WTC11 (cell line): ENCODE measurements at regions not wholly inside any gene's neighbourhood (a gene's known extent, or its start where the extent isn't known, plus 50 kb on each side); places are given as distances from the start of the nearest gene placed in this dataset.

Experiments used
- ATAC-seq: fragments of 200-7000 bp; cut with Tn5 transposase; 2 replicates; pipeline ENCODE4 v1.10.0; 2021; ENCODE audit warnings: mild to moderate bottlenecking, moderate library complexity
- CTCF ChIA-PET: fragments of 300-600 bp; sonication (Branson Sonifier 250); formaldehyde crosslinking; loops from one replicate; lab custom pipeline; 2021; ENCODE audit warnings: antibody characterized with exemption; lab: Charles Lee
- POLR2A ChIA-PET: fragments of 350-600 bp; sonication (Branson Sonifier 250); formaldehyde crosslinking; loops from one replicate; lab custom pipeline; 2021; ENCODE audit warnings: antibody characterized with exemption; lab: Charles Lee
- DNase-seq: peaks from one replicate; pipeline ENCODE4 v3.0.0; 2021; ENCODE audit warnings: low spot score
- H3K27ac Mint-ChIP-seq: 2 replicates; pipeline ENCODE4 v1.8.0; 2021; ENCODE audit warnings: mixed read lengths
- H3K27me3 Mint-ChIP-seq: 2 replicates; pipeline ENCODE4 v1.8.0; 2021; ENCODE audit warnings: low read depth, mild to moderate bottlenecking, moderate library complexity, mixed read lengths
- H3K36me3 Mint-ChIP-seq: 2 replicates; pipeline ENCODE4 v1.8.0; 2021; ENCODE audit warnings: mixed read lengths
- H3K4me1 Mint-ChIP-seq: 2 replicates; pipeline ENCODE4 v1.8.0; 2022; ENCODE audit warnings: mixed read lengths
- H3K4me3 Mint-ChIP-seq: 2 replicates; pipeline ENCODE4 v1.8.0; 2021; ENCODE audit warnings: mild to moderate bottlenecking, moderate library complexity, mixed read lengths
- H3K9me3 Mint-ChIP-seq: 2 replicates; pipeline ENCODE4 v1.8.0; 2021; ENCODE audit warnings: mixed read lengths
- AFF4 ChIP-seq: sonication (generic); formaldehyde crosslinking; IDR thresholded peaks from 2 replicates; pipeline ENCODE4 v1.8.1; 2023; ENCODE audit warnings: mild to moderate bottlenecking, missing genetic modification reagents, borderline replicate concordance
- CDX4 ChIP-seq: fragments of 250-450 bp; sonication (Bioruptor Pico); IDR thresholded peaks from 2 replicates; pipeline ENCODE4 v1.9.0; 2021; ENCODE audit warnings: moderate library complexity, mild to moderate bottlenecking, inconsistent platforms, borderline replicate concordance
- CREM ChIP-seq: sonication (generic); formaldehyde crosslinking; IDR thresholded peaks from 2 replicates; pipeline ENCODE4 v1.8.1; 2022; ENCODE audit warnings: mild to moderate bottlenecking, missing genetic modification reagents, moderate library complexity
- EMX1 ChIP-seq: fragments of 250-450 bp; sonication (Bioruptor Pico); IDR thresholded peaks from 2 replicates; pipeline ENCODE4 v1.8.0; 2021; ENCODE audit warnings: mild to moderate bottlenecking
- ESRRA ChIP-seq: sonication (generic); formaldehyde crosslinking; IDR thresholded peaks from 2 replicates; pipeline ENCODE4 v1.8.1; 2022; ENCODE audit warnings: mild to moderate bottlenecking, missing genetic modification reagents, borderline replicate concordance
- FOXK1 ChIP-seq: sonication (generic); formaldehyde crosslinking; IDR thresholded peaks from 2 replicates; pipeline ENCODE4 v1.8.0; 2022; ENCODE audit warnings: mild to moderate bottlenecking, moderate library complexity, missing genetic modification reagents
- IRF2 ChIP-seq: sonication (generic); formaldehyde crosslinking; IDR thresholded peaks from 2 replicates; pipeline ENCODE4 v1.8.0; 2022; ENCODE audit warnings: low read depth, missing genetic modification reagents, borderline replicate concordance
- MXD4 ChIP-seq: fragments of 250-450 bp; sonication (Bioruptor Pico); IDR thresholded peaks from 2 replicates; pipeline ENCODE4 v1.8.0; 2021; ENCODE audit warnings: mild to moderate bottlenecking, moderate library complexity, borderline replicate concordance
- MYBL2 ChIP-seq: sonication (generic); formaldehyde crosslinking; IDR thresholded peaks from 2 replicates; pipeline ENCODE4 v1.8.1; 2023; ENCODE audit warnings: mild to moderate bottlenecking, moderate library complexity, missing genetic modification reagents
- PRRX2 ChIP-seq: fragments of 250-450 bp; sonication (Bioruptor Pico); IDR thresholded peaks from 2 replicates; pipeline ENCODE4 v1.8.0; 2021; ENCODE audit warnings: mild to moderate bottlenecking
- SMAD3 ChIP-seq: sonication (generic); formaldehyde crosslinking; IDR thresholded peaks from 2 replicates; pipeline ENCODE4 v1.8.0; 2022; ENCODE audit warnings: missing genetic modification reagents, mild to moderate bottlenecking, borderline replicate concordance
- TP53 ChIP-seq: sonication (generic); formaldehyde crosslinking; IDR thresholded peaks from 2 replicates; pipeline ENCODE4 v1.8.1; 2023; ENCODE audit warnings: mild to moderate bottlenecking, missing genetic modification reagents
- ZNF121 ChIP-seq: sonication (generic); formaldehyde crosslinking; IDR thresholded peaks from 2 replicates; pipeline ENCODE4 v1.8.0; 2023; ENCODE audit warnings: missing genetic modification reagents
- ZNF532 ChIP-seq: fragments of 250-450 bp; sonication (Bioruptor Pico); IDR thresholded peaks from 2 replicates; pipeline ENCODE4 v1.9.0; 2021; ENCODE audit warnings: mild to moderate bottlenecking, borderline replicate concordance
- TF ChIP-seq, protein P1 (sequence below): sonication (generic); formaldehyde crosslinking; IDR thresholded peaks from 2 replicates; pipeline ENCODE4 v1.8.0; 2022; ENCODE audit warnings: mild to moderate bottlenecking, missing genetic modification reagents
- TF ChIP-seq, protein P2 (sequence below): sonication (generic); formaldehyde crosslinking; IDR thresholded peaks from 2 replicates; pipeline ENCODE4 v1.8.1; 2022; ENCODE audit warnings: missing genetic modification reagents, borderline replicate concordance
- TF ChIP-seq, protein P3 (sequence below): fragments of 250-450 bp; sonication (Bioruptor Pico); IDR thresholded peaks from 2 replicates; pipeline ENCODE4 v1.8.0; 2021; ENCODE audit warnings: mild to moderate bottlenecking
- TF ChIP-seq, protein P4 (sequence below): fragments of 250-450 bp; sonication (Bioruptor Pico); IDR thresholded peaks from 2 replicates; pipeline ENCODE4 v1.9.0; 2021; ENCODE audit warnings: mild to moderate bottlenecking
- TF ChIP-seq, protein P5 (sequence below): fragments of 250-450 bp; sonication (Bioruptor Pico); IDR thresholded peaks from 2 replicates; pipeline ENCODE4 v2.1.2; 2022; ENCODE audit warnings: mild to moderate bottlenecking, moderate library complexity
- TF ChIP-seq, protein P6 (sequence below): sonication (generic); formaldehyde crosslinking; IDR thresholded peaks from 2 replicates; pipeline ENCODE4 v1.8.0; 2023; ENCODE audit warnings: missing genetic modification reagents

- Mint-ChIP-seq H3K36me3 (no peaks in the 10 kb centered on the region), H3K27me3 (no peaks in the 10 kb centered on the region), H3K27ac (no peak overlapping the region), H3K4me1 (peaks cover 17% of the 10 kb centered on the region), H3K4me3 (no peak overlapping the region), H3K9me3 (peaks cover 5% of the 10 kb centered on the region)
- DNase-seq = no peak
- ChIA-PET CTCF (interaction anchor here (0.8 to 2.0 kb wide), 24 partner anchors 11 to 497 kb away, joined by 3 to 19 read pairs (median 4); no protein-coding TSS in a partner anchor), POLR2A (no interaction called here)
- no peak for TF ChIP-seq MYBL2 (CRISPR knock-in tag)
- TF ChIP-seq CREM (CRISPR knock-in tag) = no peak
- TF ChIP-seq SMAD3 (CRISPR knock-in tag) = no peak
- TF ChIP-seq, protein P1, sequence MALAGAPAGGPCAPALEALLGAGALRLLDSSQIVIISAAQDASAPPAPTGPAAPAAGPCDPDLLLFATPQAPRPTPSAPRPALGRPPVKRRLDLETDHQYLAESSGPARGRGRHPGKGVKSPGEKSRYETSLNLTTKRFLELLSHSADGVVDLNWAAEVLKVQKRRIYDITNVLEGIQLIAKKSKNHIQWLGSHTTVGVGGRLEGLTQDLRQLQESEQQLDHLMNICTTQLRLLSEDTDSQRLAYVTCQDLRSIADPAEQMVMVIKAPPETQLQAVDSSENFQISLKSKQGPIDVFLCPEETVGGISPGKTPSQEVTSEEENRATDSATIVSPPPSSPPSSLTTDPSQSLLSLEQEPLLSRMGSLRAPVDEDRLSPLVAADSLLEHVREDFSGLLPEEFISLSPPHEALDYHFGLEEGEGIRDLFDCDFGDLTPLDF (CRISPR knock-in tag) = no peak
- TF ChIP-seq, protein P2, sequence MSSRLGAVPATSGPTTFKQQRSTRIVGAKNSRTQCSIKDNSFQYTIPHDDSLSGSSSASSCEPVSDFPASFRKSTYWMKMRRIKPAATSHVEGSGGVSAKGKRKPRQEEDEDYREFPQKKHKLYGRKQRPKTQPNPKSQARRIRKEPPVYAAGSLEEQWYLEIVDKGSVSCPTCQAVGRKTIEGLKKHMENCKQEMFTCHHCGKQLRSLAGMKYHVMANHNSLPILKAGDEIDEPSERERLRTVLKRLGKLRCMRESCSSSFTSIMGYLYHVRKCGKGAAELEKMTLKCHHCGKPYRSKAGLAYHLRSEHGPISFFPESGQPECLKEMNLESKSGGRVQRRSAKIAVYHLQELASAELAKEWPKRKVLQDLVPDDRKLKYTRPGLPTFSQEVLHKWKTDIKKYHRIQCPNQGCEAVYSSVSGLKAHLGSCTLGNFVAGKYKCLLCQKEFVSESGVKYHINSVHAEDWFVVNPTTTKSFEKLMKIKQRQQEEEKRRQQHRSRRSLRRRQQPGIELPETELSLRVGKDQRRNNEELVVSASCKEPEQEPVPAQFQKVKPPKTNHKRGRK (CRISPR knock-in tag) = no peak
- TF ChIP-seq, protein P3, sequence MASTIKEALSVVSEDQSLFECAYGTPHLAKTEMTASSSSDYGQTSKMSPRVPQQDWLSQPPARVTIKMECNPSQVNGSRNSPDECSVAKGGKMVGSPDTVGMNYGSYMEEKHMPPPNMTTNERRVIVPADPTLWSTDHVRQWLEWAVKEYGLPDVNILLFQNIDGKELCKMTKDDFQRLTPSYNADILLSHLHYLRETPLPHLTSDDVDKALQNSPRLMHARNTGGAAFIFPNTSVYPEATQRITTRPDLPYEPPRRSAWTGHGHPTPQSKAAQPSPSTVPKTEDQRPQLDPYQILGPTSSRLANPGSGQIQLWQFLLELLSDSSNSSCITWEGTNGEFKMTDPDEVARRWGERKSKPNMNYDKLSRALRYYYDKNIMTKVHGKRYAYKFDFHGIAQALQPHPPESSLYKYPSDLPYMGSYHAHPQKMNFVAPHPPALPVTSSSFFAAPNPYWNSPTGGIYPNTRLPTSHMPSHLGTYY = no peak
- TF ChIP-seq CDX4 (CRISPR knock-in tag) = no peak
- no peak for TF ChIP-seq MXD4
- TF ChIP-seq, protein P4, sequence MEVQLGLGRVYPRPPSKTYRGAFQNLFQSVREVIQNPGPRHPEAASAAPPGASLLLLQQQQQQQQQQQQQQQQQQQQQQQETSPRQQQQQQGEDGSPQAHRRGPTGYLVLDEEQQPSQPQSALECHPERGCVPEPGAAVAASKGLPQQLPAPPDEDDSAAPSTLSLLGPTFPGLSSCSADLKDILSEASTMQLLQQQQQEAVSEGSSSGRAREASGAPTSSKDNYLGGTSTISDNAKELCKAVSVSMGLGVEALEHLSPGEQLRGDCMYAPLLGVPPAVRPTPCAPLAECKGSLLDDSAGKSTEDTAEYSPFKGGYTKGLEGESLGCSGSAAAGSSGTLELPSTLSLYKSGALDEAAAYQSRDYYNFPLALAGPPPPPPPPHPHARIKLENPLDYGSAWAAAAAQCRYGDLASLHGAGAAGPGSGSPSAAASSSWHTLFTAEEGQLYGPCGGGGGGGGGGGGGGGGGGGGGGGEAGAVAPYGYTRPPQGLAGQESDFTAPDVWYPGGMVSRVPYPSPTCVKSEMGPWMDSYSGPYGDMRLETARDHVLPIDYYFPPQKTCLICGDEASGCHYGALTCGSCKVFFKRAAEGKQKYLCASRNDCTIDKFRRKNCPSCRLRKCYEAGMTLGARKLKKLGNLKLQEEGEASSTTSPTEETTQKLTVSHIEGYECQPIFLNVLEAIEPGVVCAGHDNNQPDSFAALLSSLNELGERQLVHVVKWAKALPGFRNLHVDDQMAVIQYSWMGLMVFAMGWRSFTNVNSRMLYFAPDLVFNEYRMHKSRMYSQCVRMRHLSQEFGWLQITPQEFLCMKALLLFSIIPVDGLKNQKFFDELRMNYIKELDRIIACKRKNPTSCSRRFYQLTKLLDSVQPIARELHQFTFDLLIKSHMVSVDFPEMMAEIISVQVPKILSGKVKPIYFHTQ (CRISPR knock-in tag) = no peak
- TF ChIP-seq ZNF532 (CRISPR knock-in tag) = no peak
- no peak for TF ChIP-seq PRRX2 (CRISPR knock-in tag)
- no peak for TF ChIP-seq FOXK1
- no peak for TF ChIP-seq IRF2 (CRISPR knock-in tag)
- no peak for TF ChIP-seq ZNF121
- no peak for TF ChIP-seq TP53
- TF ChIP-seq, protein P5, sequence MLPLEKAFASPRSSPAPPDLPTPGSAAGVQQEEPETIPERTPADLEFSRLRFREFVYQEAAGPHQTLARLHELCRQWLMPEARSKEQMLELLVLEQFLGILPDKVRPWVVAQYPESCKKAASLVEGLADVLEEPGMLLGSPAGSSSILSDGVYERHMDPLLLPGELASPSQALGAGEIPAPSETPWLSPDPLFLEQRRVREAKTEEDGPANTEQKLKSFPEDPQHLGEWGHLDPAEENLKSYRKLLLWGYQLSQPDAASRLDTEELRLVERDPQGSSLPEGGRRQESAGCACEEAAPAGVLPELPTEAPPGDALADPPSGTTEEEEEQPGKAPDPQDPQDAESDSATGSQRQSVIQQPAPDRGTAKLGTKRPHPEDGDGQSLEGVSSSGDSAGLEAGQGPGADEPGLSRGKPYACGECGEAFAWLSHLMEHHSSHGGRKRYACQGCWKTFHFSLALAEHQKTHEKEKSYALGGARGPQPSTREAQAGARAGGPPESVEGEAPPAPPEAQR (CRISPR knock-in tag) = no peak
- TF ChIP-seq ESRRA (CRISPR knock-in tag) = no peak
- TF ChIP-seq AFF4 = no peak
- no peak for TF ChIP-seq EMX1 (CRISPR knock-in tag)
- TF ChIP-seq, protein P6, sequence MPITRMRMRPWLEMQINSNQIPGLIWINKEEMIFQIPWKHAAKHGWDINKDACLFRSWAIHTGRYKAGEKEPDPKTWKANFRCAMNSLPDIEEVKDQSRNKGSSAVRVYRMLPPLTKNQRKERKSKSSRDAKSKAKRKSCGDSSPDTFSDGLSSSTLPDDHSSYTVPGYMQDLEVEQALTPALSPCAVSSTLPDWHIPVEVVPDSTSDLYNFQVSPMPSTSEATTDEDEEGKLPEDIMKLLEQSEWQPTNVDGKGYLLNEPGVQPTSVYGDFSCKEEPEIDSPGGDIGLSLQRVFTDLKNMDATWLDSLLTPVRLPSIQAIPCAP (CRISPR knock-in tag) = no peak
- no peak for ATAC-seq
Measured at GRCh38 chr3:156044634-156044975, 75.8 kb upstream of the KCNAB1 start.
